ENCODE measurements at regions not wholly inside any gene's neighbourhood (a gene's known extent, or its start where the extent isn't known, plus 50 kb on each side); places are given as distances from the start of the nearest gene placed in this dataset.
"Not testable (repeated sequence)": the region's sequence is repeated elsewhere in the genome, so short reads cannot be mapped to it uniquely, and the experiment has no call there.

GRCh38 chr2:219743548-219743947 lies 116.1 kb downstream of the SLC4A3 start:
- no peak for DNase-seq
- Mint-ChIP-seq H3K4me1 (no peaks in the 10 kb centered on the region), H3K4me3 (no peak overlapping the region), H3K9me3 (no peaks in the 10 kb centered on the region), H3K36me3 (no peaks in the 10 kb centered on the region), H3K27me3 (no peaks in the 10 kb centered on the region), H3K27ac (no peak overlapping the region)

GRCh38 chr2:219744066-219744465 lies 116.6 kb downstream of the SLC4A3 start:
- no peak for DNase-seq
- Mint-ChIP-seq H3K27me3 (no peaks in the 10 kb centered on the region), H3K27ac (no peak overlapping the region), H3K4me3 (no peak overlapping the region), H3K36me3 (no peaks in the 10 kb centered on the region), H3K9me3 (no peaks in the 10 kb centered on the region), H3K4me1 (no peaks in the 10 kb centered on the region)

DNA sequence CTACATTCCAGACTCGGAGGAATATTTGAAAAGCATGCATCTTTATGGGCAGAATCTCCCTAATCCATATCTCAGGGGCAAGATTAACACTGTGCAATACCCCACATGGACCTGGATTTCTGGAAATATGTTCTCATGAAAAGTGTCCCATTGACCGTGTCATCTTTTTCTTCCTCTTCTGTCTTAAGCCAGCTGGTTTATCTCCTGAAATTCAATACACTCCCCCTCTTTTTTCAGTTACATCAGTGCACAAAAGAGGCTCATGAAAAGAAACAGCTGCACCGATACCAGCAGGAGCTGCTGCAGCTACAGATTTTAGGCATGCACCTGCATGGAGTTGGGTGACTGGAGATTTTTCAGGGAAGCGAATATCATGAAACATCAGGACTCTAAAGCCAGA lies 117.2 kb downstream of the SLC4A3 start:
- H3K27ac Mint-ChIP-seq, result no peak overlapping the region
- H3K4me3 Mint-ChIP-seq, result no peak overlapping the region
- DNase-seq, result no peak
- peaks cover 3% of the 10 kb centered on the region for H3K27me3 Mint-ChIP-seq
- H3K36me3 Mint-ChIP-seq, result no peaks in the 10 kb centered on the region
- no peaks in the 10 kb centered on the region for H3K9me3 Mint-ChIP-seq
- H3K4me1 Mint-ChIP-seq, result no peaks in the 10 kb centered on the region

- H3K4me1 Mint-ChIP-seq, result no peaks in the 10 kb centered on the region
- H3K9me3 Mint-ChIP-seq, result peaks cover 3% of the 10 kb centered on the region
- H3K36me3 Mint-ChIP-seq, result no peaks in the 10 kb centered on the region
- peaks cover 3% of the 10 kb centered on the region for H3K27me3 Mint-ChIP-seq
- no peak overlapping the region for H3K4me3 Mint-ChIP-seq
- no peak overlapping the region for H3K27ac Mint-ChIP-seq
- DNase-seq, result no peak
Observed at GRCh38 chr2:219747637-219748036, 120.2 kb downstream of the SLC4A3 start.

- H3K36me3 Mint-ChIP-seq, result no peaks in the 10 kb centered on the region
- no peak overlapping the region for H3K27ac Mint-ChIP-seq
- no peaks in the 10 kb centered on the region for H3K4me1 Mint-ChIP-seq
- H3K9me3 Mint-ChIP-seq, result peaks cover 3% of the 10 kb centered on the region
- peaks cover 3% of the 10 kb centered on the region for H3K27me3 Mint-ChIP-seq
- no peak for DNase-seq
- no peak overlapping the region for H3K4me3 Mint-ChIP-seq
Observed at GRCh38 chr2:219748671-219749570, 121.5 kb downstream of the SLC4A3 start.

DNA sequence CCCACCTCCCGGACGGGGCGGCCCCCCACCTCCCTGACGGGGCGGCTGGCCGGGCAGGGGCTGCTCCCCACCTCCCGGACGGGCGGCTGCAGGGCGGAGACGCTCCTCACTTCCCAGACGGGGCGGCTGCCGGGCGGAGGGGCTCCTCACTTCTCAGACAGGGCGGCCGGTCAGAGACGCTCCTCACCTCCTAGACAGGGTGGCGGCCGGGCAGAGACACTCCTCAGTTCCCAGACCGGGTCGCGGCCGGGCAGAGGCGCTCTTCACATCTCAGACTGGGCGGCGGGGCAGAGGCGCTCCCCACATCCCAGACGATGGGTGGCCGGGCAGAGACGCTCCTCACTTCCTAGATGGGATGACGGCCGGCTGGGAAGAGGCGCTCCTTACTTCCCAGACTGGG lies 123.7 kb downstream of the SLC4A3 start:
- not testable (repeated sequence) for H3K27me3 Mint-ChIP-seq, H3K36me3 Mint-ChIP-seq

DNA sequence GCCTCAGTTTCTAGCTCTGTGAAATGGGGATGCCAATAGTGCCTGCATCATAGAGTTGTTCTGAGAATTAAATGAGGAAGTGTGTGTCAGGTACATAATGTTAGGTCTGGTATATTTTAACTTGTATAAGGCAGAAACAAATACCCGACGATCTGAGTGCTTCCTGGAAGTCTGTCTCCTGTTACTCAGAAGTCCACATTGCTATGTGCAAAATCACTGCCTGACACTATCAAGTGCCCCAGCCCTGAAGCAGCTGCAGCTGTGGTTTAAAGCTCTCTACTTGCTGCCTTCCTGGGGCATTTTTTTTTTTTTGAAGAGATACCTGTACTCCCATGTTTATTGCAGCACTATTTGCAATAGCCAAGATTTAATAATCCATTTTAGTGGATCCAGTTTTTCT lies 125.3 kb downstream of the SLC4A3 start:
- Mint-ChIP-seq H3K36me3 (no peaks in the 10 kb centered on the region), H3K27me3 (peaks cover 6% of the 10 kb centered on the region), H3K4me1 (no peaks in the 10 kb centered on the region), H3K27ac (no peak overlapping the region), H3K9me3 (peaks cover 8% of the 10 kb centered on the region), H3K4me3 (no peak overlapping the region)
- DNase-seq, result no peak

More for the DNA sequence above, 123.7 kb downstream of the SLC4A3 start:
- DNase-seq, H3K9me3 Mint-ChIP-seq, H3K27ac Mint-ChIP-seq, H3K4me3 Mint-ChIP-seq, H3K4me1 Mint-ChIP-seq: not testable (repeated sequence)

DNA sequence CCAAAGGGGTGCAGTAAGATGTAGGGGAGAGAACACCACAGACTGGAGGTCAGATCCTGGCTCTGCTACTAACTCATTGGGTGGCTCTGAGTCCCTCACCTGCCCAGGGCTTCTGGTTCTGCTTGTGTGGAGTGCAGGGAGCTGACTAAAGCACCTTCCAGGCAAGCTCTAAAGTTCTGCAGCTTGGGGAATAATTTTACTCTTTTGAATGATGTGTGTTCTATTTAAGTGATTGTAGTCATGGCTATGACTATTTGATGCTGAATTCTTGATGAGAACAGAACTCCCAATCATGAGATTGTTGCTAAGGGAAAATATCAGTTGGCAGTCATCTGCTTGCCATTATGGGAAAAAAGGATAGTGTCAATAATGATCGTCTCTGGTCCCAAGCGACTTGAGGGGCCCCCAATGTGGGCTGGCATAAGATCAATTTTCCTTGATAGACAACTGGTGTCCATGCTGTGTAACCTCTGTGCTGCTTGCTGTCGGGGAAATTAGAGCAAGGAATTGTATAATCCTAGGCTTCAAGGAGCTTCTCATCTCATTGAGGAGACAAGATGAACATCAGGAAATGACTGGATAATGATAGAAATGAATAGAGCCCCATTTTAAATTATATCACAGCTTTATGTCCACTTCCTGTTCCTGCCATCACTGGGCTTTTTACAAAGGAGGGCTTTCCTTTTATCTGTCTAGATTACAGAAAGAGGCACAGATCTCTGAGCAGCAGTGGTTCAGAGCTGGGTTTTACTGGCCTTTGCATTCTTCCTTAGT lies 131.7 kb downstream of the SLC4A3 start:
- Mint-ChIP-seq H3K27me3 (peaks cover 3% of the 10 kb centered on the region), H3K4me3 (no peak overlapping the region), H3K36me3 (no peaks in the 10 kb centered on the region), H3K9me3 (peaks cover 5% of the 10 kb centered on the region), H3K4me1 (no peaks in the 10 kb centered on the region), H3K27ac (no peak overlapping the region)
- DNase-seq, result no peak

DNA sequence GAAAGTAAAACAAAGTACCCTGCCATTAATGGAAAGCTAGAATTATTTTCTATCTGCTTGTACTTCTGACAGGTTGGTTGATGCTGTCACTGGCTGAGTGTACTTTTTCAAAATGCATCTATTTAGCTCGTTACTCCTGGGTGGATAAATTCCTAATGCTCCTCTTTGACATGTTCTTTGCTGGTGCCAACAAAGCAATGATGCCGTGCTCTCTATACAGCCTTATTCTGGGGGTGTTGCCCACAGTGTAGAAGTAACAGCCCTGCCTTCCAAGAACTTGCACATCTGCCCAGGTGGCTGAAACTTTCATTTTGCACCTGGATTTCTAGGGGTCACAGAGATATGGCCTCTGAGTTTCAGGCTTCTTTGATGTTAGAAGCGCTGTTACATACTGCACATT lies 132.4 kb downstream of the SLC4A3 start:
- Mint-ChIP-seq H3K27me3 (peaks cover 5% of the 10 kb centered on the region), H3K4me1 (no peaks in the 10 kb centered on the region), H3K9me3 (peaks cover 5% of the 10 kb centered on the region), H3K36me3 (no peaks in the 10 kb centered on the region), H3K27ac (no peak overlapping the region), H3K4me3 (no peak overlapping the region)
- DNase-seq, result no peak

DNA sequence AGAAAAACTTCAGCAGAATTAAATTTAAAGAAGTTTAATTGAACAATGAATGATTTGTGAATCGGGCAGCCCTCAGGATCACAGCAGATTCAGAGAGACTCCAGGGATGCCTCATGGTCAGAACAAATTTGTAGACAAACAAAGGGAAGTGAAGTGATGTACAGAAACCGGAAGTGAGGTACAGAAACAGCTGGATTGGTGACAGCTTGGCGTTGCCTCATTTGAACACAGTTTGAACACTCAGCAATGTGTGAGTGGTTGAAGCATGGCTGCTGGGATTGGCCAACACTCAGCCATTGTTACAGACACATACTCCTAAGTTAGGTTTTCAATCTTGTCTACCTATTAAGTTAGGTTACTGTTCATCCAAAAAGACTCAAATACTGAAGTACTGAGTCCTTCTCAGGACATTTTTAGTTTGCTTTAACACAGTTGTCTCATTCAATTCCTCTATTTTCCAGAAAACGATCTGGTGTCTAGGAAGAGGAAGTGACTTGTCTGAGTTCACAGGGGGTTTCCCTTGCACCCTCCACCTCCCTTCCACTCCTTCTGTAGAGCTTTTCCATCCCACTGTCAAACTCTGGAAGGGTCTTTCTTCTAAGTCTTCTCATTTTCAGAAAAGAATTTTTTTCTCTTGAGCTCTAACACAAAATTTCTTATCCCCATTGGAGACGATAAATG lies 137.9 kb downstream of the SLC4A3 start:
- H3K9me3 Mint-ChIP-seq, result peaks cover 4% of the 10 kb centered on the region
- DNase-seq, result no peak
- H3K27me3 Mint-ChIP-seq, result peaks cover 7% of the 10 kb centered on the region
- H3K27ac Mint-ChIP-seq, result no peak overlapping the region
- no peaks in the 10 kb centered on the region for H3K36me3 Mint-ChIP-seq
- no peaks in the 10 kb centered on the region for H3K4me1 Mint-ChIP-seq
- H3K4me3 Mint-ChIP-seq, result no peak overlapping the region

- Mint-ChIP-seq H3K9me3 (peaks cover 4% of the 10 kb centered on the region), H3K27ac (no peak overlapping the region), H3K36me3 (no peaks in the 10 kb centered on the region), H3K27me3 (peaks cover 7% of the 10 kb centered on the region), H3K4me1 (no peaks in the 10 kb centered on the region), H3K4me3 (no peak overlapping the region)
- no peak for DNase-seq
Observed at GRCh38 chr2:219766658-219767057, 139.2 kb downstream of the SLC4A3 start.

GRCh38 chr2:219769090-219769910 lies 141.9 kb downstream of the SLC4A3 start:
- Mint-ChIP-seq H3K36me3 (no peaks in the 10 kb centered on the region), H3K9me3 (peaks cover 4% of the 10 kb centered on the region), H3K4me3 (no peak overlapping the region), H3K27me3 (peaks cover 7% of the 10 kb centered on the region), H3K27ac (no peak overlapping the region), H3K4me1 (no peaks in the 10 kb centered on the region)
- DNase-seq, result no peak

GRCh38 chr2:219772103-219772635 lies 144.7 kb downstream of the SLC4A3 start:
- Mint-ChIP-seq H3K4me1 (no peaks in the 10 kb centered on the region), H3K4me3 (no peak overlapping the region), H3K9me3 (peaks cover 4% of the 10 kb centered on the region), H3K36me3 (no peaks in the 10 kb centered on the region), H3K27me3 (peaks cover 11% of the 10 kb centered on the region), H3K27ac (no peak overlapping the region)
- no peak for DNase-seq

DNA sequence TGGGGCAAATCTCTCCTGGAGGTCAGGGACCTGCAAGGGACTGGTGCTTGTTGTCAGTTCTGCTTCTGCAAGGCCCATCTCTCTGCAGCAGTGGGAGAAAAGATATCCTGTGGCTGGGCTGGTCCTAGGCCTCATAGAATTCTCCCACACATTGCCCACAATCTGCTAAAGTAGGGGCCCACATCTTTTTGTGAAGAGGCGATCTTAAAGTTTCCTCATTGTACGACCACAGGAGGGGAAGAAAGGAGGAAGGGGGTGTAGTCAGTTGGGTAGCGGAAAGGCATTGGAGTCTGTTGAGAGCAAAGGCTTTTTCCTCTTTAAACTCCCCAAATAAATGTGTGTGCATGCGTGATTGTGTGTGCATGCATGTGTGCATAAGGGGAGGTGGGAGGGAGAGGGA lies 145.3 kb downstream of the SLC4A3 start:
- Mint-ChIP-seq H3K27ac (no peak overlapping the region), H3K9me3 (peaks cover 4% of the 10 kb centered on the region), H3K36me3 (no peaks in the 10 kb centered on the region), H3K27me3 (peaks cover 11% of the 10 kb centered on the region), H3K4me1 (no peaks in the 10 kb centered on the region), H3K4me3 (no peak overlapping the region)
- DNase-seq, result no peak

Measured in activated naive CD8-positive, alpha-beta T cell treated with anti-CD3 and anti-CD28 coated beads for 36 hours (primary cell).